ENCODE measurements at regions not wholly inside any gene's neighbourhood (a gene's known extent, or its start where the extent isn't known, plus 50 kb on each side); places are given as distances from the start of the nearest gene placed in this dataset.
"Not testable (repeated sequence)": the region's sequence is repeated elsewhere in the genome, so short reads cannot be mapped to it uniquely, and the experiment has no call there.

DNA sequence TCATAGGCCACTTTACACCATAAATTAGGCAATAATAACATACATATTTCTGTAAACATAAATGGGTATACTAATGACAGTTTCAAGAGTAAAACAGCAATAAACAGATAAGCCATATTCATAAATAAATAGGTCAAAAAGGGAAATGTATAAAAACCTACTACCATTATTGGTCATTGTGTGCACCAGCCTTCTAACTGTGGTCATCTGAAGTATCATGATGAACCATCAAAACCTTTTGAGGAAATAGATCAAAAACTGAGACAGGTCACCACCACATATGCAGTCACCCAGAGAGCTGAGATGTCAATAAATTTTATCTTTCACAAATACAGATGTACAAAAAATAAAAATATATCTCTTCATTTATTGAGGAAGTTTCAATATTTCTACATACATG lies 438.8 kb upstream of the FAM174A start:
- not testable (repeated sequence) for H3K36me3 ChIP-seq (ENCODE audit: control insufficient read depth, insufficient read depth, low read length); H3K27me3 ChIP-seq (replicated peaks; ENCODE audit: control insufficient read depth, insufficient read depth, low read length); DNase-seq (ENCODE audit: extremely low read depth, insufficient read length); H3K4me3 ChIP-seq (replicated peaks; ENCODE audit: low read depth, low read length)

DNA sequence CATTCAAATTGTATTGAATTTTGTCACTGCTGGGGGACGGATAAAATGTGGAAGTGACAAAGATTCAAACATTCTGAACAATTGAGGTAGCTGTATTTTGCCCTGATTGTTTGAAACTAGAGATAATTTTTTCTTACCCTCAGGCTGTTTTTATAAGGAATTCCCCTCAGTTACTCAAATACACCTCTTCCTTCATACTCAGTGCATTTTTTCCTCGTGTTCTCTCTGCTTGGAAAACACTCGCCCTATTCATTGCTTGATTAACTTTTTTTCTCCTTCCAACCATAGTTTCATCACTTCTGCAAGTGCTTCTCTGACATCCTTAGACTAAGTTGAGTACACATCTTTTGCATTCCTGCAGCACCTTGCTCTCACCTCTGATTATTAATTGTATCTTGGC lies 454.5 kb upstream of the FAM174A start:
- not testable (repeated sequence) for H3K36me3 ChIP-seq (ENCODE audit: control insufficient read depth, insufficient read depth, low read length); H3K4me3 ChIP-seq (replicated peaks; ENCODE audit: low read depth, low read length); H3K27me3 ChIP-seq (replicated peaks; ENCODE audit: control insufficient read depth, insufficient read depth, low read length); DNase-seq (ENCODE audit: extremely low read depth, insufficient read length)

DNA sequence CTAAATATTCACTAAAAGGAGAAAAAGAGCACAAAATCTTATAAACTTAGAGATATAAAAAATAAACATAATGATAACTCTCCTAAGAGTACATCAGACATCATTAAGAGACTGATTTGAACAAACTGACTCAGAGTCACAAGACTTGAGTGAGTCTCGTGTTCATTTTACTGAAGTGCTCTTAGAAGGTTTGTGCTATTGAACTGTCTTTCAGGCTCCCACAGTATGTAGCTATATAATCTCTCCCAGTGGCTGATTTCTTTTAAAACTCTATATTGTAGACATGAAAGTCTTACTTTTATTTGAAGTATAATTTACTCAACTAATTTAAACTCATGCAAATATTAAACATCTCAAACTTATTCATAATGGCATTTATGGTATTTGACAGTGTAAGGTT lies 456.0 kb upstream of the FAM174A start:
- DNase-seq (ENCODE audit: extremely low read depth, insufficient read length); H3K4me3 ChIP-seq (replicated peaks; ENCODE audit: low read depth, low read length); H3K27me3 ChIP-seq (replicated peaks; ENCODE audit: control insufficient read depth, insufficient read depth, low read length); H3K36me3 ChIP-seq (ENCODE audit: control insufficient read depth, insufficient read depth, low read length): not testable (repeated sequence)

DNA sequence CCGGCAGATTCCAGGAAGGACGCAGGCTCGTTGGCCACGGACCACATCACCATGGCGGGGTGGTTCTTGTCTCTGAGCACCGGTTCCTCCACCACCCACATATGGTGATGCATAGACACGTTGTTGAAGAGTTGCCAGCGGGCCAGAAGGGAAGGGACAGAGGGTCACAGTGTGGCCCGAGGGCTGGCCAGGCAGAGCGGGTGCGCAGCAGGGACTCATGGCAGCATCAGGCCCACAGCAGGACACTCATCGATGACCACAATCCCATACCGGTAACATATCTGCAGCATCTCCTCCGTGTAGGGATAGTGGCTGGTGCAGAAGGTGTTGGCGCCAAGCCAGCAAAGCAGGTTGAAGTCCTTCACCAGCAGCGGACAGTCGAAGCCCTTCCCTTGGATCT lies 469.2 kb upstream of the FAM174A start:
- DNase-seq (ENCODE audit: extremely low read depth, insufficient read length); H3K27me3 ChIP-seq (replicated peaks; ENCODE audit: control insufficient read depth, insufficient read depth, low read length); H3K4me3 ChIP-seq (replicated peaks; ENCODE audit: low read depth, low read length); H3K36me3 ChIP-seq (ENCODE audit: control insufficient read depth, insufficient read depth, low read length): not testable (repeated sequence)

DNA sequence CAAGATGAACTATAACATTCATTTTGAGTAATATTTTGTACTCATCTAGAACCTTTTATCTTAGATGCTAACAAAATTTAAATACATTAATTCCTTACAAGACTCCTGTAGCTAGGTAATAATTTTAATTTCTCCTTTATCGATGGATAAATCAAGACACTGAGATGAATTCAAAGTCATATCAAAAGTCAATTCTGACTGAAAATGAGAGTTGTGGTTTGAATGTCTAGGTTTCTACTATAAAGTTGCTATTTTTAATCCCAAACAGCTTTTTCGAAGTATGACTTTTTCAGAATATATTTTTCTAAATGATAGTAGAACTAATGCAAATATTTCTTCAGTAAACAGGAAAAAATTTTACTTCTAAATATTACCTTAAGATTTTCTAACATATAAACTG lies 491.7 kb upstream of the FAM174A start:
- H3K4me3 ChIP-seq (replicated peaks; ENCODE audit: low read depth, low read length): no peak overlapping the region
- H3K27me3 ChIP-seq (replicated peaks; ENCODE audit: control insufficient read depth, insufficient read depth, low read length): no peaks in the 10 kb centered on the region
- no peaks in the 10 kb centered on the region for H3K36me3 ChIP-seq (ENCODE audit: control insufficient read depth, insufficient read depth, low read length)
- TF ChIP-seq, protein P1, sequence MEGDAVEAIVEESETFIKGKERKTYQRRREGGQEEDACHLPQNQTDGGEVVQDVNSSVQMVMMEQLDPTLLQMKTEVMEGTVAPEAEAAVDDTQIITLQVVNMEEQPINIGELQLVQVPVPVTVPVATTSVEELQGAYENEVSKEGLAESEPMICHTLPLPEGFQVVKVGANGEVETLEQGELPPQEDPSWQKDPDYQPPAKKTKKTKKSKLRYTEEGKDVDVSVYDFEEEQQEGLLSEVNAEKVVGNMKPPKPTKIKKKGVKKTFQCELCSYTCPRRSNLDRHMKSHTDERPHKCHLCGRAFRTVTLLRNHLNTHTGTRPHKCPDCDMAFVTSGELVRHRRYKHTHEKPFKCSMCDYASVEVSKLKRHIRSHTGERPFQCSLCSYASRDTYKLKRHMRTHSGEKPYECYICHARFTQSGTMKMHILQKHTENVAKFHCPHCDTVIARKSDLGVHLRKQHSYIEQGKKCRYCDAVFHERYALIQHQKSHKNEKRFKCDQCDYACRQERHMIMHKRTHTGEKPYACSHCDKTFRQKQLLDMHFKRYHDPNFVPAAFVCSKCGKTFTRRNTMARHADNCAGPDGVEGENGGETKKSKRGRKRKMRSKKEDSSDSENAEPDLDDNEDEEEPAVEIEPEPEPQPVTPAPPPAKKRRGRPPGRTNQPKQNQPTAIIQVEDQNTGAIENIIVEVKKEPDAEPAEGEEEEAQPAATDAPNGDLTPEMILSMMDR (IDR thresholded peaks at IDR 0.05; ENCODE audit: insufficient read depth, low read length, poor library complexity, severe bottlenecking): no peak
- DNase-seq (ENCODE audit: extremely low read depth, insufficient read length): no peak

DNA sequence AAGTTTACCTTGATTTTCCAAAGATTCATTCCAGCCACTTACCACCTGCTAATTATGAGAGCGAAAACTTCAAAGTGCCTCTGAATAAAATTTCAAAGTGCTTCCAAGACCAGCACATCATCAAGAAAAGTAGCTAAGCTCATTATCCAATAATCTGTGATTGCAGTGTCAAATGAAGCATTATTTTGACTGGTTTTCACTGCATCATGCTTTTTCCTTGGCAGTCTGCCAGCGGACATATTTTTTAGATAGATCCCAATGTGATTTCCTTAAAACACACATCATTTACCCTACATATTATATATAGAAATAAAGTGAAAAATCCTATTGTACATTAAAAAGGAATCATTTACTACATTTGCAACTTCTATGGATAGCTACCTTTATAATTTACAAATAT lies 508.6 kb upstream of the FAM174A start:
- TF ChIP-seq, protein P1 (IDR thresholded peaks at IDR 0.05; ENCODE audit: insufficient read depth, low read length, poor library complexity, severe bottlenecking): no peak
- no peaks in the 10 kb centered on the region for H3K36me3 ChIP-seq (ENCODE audit: control insufficient read depth, insufficient read depth, low read length)
- no peaks in the 10 kb centered on the region for H3K27me3 ChIP-seq (replicated peaks; ENCODE audit: control insufficient read depth, insufficient read depth, low read length)
- no peak overlapping the region for H3K4me3 ChIP-seq (replicated peaks; ENCODE audit: low read depth, low read length)
- DNase-seq (ENCODE audit: extremely low read depth, insufficient read length): no peak

DNA sequence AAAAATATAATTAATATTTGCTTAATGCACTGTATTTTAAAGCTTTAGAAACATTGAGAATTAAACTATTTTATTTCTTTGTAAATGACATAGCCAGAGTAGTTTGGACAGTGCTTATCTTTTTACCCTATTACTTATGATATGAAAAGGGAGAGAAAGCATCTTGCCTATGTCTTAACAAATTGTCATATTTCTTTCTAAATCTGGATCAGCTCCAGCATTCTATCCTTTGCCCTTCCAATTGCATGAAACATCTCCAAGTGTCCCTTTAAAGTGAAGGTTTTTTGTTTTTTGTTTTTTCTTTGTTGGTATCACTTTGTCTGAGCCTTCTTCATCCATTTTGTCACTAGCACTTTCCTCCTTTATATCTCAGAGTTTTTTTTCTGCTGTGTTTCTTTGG lies 511.6 kb upstream of the FAM174A start:
- H3K4me3 ChIP-seq (replicated peaks; ENCODE audit: low read depth, low read length): no peak overlapping the region
- TF ChIP-seq, protein P1 (IDR thresholded peaks at IDR 0.05; ENCODE audit: insufficient read depth, low read length, poor library complexity, severe bottlenecking): no peak
- no peak for DNase-seq (ENCODE audit: extremely low read depth, insufficient read length)
- H3K36me3 ChIP-seq (ENCODE audit: control insufficient read depth, insufficient read depth, low read length): no peaks in the 10 kb centered on the region
- H3K27me3 ChIP-seq (replicated peaks; ENCODE audit: control insufficient read depth, insufficient read depth, low read length): no peaks in the 10 kb centered on the region

DNA sequence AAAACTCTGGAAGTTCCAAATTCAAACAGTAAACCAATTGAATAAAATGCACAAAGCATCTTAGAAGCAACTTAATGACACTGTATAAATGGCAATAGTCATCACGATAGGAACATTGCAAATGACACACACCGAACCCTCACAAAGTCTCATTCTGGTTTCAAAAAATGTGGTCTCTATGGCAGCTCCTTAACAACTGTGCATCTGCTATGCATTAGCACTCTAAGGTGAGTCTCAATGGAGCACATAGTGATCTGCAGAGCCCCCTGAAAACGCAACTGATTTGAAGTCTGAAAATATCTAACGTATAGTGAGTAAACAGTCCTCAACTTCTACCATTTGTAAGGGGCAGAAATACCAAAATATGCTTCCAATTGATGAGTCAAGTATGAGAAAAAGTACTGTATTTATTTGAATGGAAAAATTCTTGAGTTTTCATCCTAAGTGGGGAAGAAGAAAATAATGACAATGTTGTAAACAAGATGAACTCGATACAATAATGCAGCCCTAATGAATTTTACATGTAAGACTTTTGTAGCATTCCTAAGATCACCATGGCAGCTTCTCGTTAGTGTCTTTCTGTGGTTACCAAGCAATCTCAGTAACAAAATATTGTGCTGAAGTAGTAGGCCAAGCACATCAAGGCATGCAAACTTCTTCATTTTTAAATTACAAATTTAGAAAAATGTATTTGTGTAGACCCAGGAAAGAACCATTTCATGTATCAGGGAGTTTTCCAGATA lies 517.5 kb upstream of the FAM174A start:
- Histone ChIP-seq H3K4me3 (replicated peaks; ENCODE audit: low read depth, low read length) (no peak overlapping the region), H3K27me3 (replicated peaks; ENCODE audit: control insufficient read depth, insufficient read depth, low read length) (no peaks in the 10 kb centered on the region), H3K36me3 (ENCODE audit: control insufficient read depth, insufficient read depth, low read length) (no peaks in the 10 kb centered on the region)
- no peak for DNase-seq (ENCODE audit: extremely low read depth, insufficient read length)
- TF ChIP-seq, protein P1 (IDR thresholded peaks at IDR 0.05; ENCODE audit: insufficient read depth, low read length, poor library complexity, severe bottlenecking): no peak

DNA sequence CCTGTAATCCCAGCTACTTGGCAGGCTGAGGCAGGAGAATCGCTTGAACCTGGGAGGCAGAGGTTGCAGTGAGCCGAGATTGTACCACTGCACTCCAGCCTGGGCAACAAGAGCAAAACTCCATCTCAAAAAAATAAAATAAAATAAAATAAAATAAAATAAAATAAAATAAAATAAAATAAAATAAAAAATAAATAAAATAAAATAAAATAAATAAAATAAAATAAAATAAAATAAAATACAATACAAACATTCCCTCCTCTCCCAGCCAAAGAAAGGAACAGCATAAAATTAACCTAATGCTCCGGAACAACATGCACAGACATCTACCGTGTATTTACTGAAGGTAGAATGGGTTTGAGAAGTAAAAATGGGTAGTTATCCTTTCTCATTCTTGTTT lies 521.9 kb upstream of the FAM174A start:
- not testable (repeated sequence) for H3K36me3 ChIP-seq (ENCODE audit: control insufficient read depth, insufficient read depth, low read length)

DNA sequence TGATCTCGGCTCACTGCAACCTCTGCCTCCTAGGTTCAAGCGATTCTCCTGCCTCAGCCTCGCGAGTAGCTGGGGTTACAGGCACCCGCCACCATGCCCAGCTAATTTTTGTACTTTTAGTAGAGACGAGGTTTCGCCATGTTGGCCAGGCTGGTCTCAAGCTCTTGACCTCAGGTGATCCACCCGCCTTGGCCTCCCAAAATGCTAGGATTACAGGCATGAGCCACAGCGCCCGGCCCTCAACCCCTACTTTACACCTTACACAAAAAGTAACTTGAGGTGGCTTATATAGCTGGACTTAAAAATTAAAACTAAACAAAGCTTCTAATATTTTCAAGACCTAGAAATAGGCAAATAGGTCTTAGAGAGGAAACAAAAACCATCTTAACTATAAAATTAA lies 524.0 kb upstream of the FAM174A start:
- H3K36me3 ChIP-seq (ENCODE audit: control insufficient read depth, insufficient read depth, low read length); H3K4me3 ChIP-seq (replicated peaks; ENCODE audit: low read depth, low read length); DNase-seq (ENCODE audit: extremely low read depth, insufficient read length); H3K27me3 ChIP-seq (replicated peaks; ENCODE audit: control insufficient read depth, insufficient read depth, low read length): not testable (repeated sequence)

More for the DNA sequence above, 521.9 kb upstream of the FAM174A start:
- H3K27me3 ChIP-seq (replicated peaks; ENCODE audit: control insufficient read depth, insufficient read depth, low read length); DNase-seq (ENCODE audit: extremely low read depth, insufficient read length); H3K4me3 ChIP-seq (replicated peaks; ENCODE audit: low read depth, low read length): not testable (repeated sequence)

Data from GM06990 (cell line).